GM18505 (cell line): ENCODE measurements at regions not wholly inside any gene's neighbourhood (a gene's known extent, or its start where the extent isn't known, plus 50 kb on each side); places are given as distances from the start of the nearest gene placed in this dataset.
"Not testable (repeated sequence)": the region's sequence is repeated elsewhere in the genome, so short reads cannot be mapped to it uniquely, and the experiment has no call there.

Experiments
- ATAC-seq: cut with Tn5 transposase; IDR thresholded peaks from one replicate; pipeline ENCODE4 v1.9.1; 2021; ENCODE audit not compliant: unreplicated experiment
- POLR2A ChIP-seq: IDR thresholded peaks from 4 replicates; pipeline ENCODE4 v1.6.1; 2011; ENCODE audit warnings: borderline replicate concordance; ENCODE audit not compliant: insufficient read depth, insufficient read length; ENCODE audit errors: extremely low read depth

- no peak for TF ChIP-seq POLR2A
- no peak for ATAC-seq
Observed at GRCh38 chr1:69088571-69088970, 479.2 kb upstream of the LRRC7 start.

GRCh38 chr1:69090170-69090569 lies 477.6 kb upstream of the LRRC7 start:
- no peak for ATAC-seq
- no peak for TF ChIP-seq POLR2A

- ATAC-seq, result no peak
- no peak for TF ChIP-seq POLR2A
Observed at GRCh38 chr1:69090752-69091151, 477.0 kb upstream of the LRRC7 start.

GRCh38 chr1:69102058-69102457 lies 465.7 kb upstream of the LRRC7 start:
- ATAC-seq, result not testable (repeated sequence)

- ATAC-seq, result no peak
- TF ChIP-seq POLR2A, result no peak
Observed at GRCh38 chr1:69103213-69103612, 464.5 kb upstream of the LRRC7 start.

GRCh38 chr1:69103705-69104385 lies 463.9 kb upstream of the LRRC7 start:
- no peak for ATAC-seq
- TF ChIP-seq POLR2A, result no peak

- TF ChIP-seq POLR2A, result no peak
- no peak for ATAC-seq
Observed at GRCh38 chr1:69104894-69105293, 462.8 kb upstream of the LRRC7 start.

- ATAC-seq, result no peak
- no peak for TF ChIP-seq POLR2A
Observed at GRCh38 chr1:69109277-69109676, 458.4 kb upstream of the LRRC7 start.

GRCh38 chr1:69110851-69111250 lies 456.9 kb upstream of the LRRC7 start:
- no peak for ATAC-seq

GRCh38 chr1:69120126-69120741 lies 447.5 kb upstream of the LRRC7 start:
- ATAC-seq, result not testable (repeated sequence)

More at GRCh38 chr1:69110851-69111250, 456.9 kb upstream of the LRRC7 start:
- no peak for TF ChIP-seq POLR2A

- TF ChIP-seq POLR2A, result no peak
- no peak for ATAC-seq
Observed at GRCh38 chr1:69120817-69121216, 446.9 kb upstream of the LRRC7 start.

GRCh38 chr1:69121723-69122122 lies 446.0 kb upstream of the LRRC7 start:
- no peak for TF ChIP-seq POLR2A
- no peak for ATAC-seq

GRCh38 chr1:69122373-69122772 lies 445.3 kb upstream of the LRRC7 start:
- no peak for ATAC-seq
- no peak for TF ChIP-seq POLR2A

- TF ChIP-seq POLR2A, result no peak
- ATAC-seq, result no peak
Observed at GRCh38 chr1:69123486-69123885, 444.2 kb upstream of the LRRC7 start.

- TF ChIP-seq POLR2A, result no peak
- ATAC-seq, result no peak
Observed at GRCh38 chr1:69126796-69127195, 440.9 kb upstream of the LRRC7 start.
